ENCODE measurements at regions not wholly inside any gene's neighbourhood (a gene's known extent, or its start where the extent isn't known, plus 50 kb on each side); places are given as distances from the start of the nearest gene placed in this dataset.

GRCh38 chr4:148999924-149000323 lies 557.7 kb upstream of the NR3C2 start:
- Histone ChIP-seq H3K36me3 (no peaks in the 10 kb centered on the region), H3K27me3 (no peaks in the 10 kb centered on the region), H3K4me3 (no peak overlapping the region), H3K27ac (no peak overlapping the region), H3K9me3 (replicated peaks) (no peaks in the 10 kb centered on the region), H3K4me1 (no peaks in the 10 kb centered on the region)
- DNase-seq: no peak

GRCh38 chr4:148998719-148999118 lies 556.5 kb upstream of the NR3C2 start:
- Histone ChIP-seq H3K9me3 (replicated peaks) (no peaks in the 10 kb centered on the region), H3K36me3 (no peaks in the 10 kb centered on the region), H3K4me1 (no peaks in the 10 kb centered on the region), H3K27ac (no peak overlapping the region), H3K4me3 (no peak overlapping the region), H3K27me3 (no peaks in the 10 kb centered on the region)
- peak; percentile 3 to 40 for DNase-seq

GRCh38 chr4:148986951-148987350 lies 544.7 kb upstream of the NR3C2 start:
- Histone ChIP-seq H3K36me3 (no peaks in the 10 kb centered on the region), H3K27me3 (no peaks in the 10 kb centered on the region), H3K27ac (no peak overlapping the region), H3K4me1 (no peaks in the 10 kb centered on the region), H3K9me3 (replicated peaks) (no peaks in the 10 kb centered on the region), H3K4me3 (no peak overlapping the region)
- DNase-seq: no peak

GRCh38 chr4:148984951-148985350 lies 542.7 kb upstream of the NR3C2 start:
- H3K27ac ChIP-seq: no peak overlapping the region
- H3K9me3 ChIP-seq (replicated peaks): no peaks in the 10 kb centered on the region
- H3K36me3 ChIP-seq: no peaks in the 10 kb centered on the region
- no peaks in the 10 kb centered on the region for H3K27me3 ChIP-seq
- DNase-seq: no peak
- no peak overlapping the region for H3K4me3 ChIP-seq
- no peaks in the 10 kb centered on the region for H3K4me1 ChIP-seq

GRCh38 chr4:148982200-148982599 lies 540.0 kb upstream of the NR3C2 start:
- Histone ChIP-seq H3K27ac (no peak overlapping the region), H3K4me3 (no peak overlapping the region), H3K4me1 (no peaks in the 10 kb centered on the region), H3K9me3 (replicated peaks) (no peaks in the 10 kb centered on the region), H3K27me3 (no peaks in the 10 kb centered on the region), H3K36me3 (no peaks in the 10 kb centered on the region)
- no peak for DNase-seq

- no peak overlapping the region for H3K4me3 ChIP-seq
- H3K9me3 ChIP-seq (replicated peaks): no peaks in the 10 kb centered on the region
- no peak overlapping the region for H3K27ac ChIP-seq
- no peaks in the 10 kb centered on the region for H3K27me3 ChIP-seq
- no peaks in the 10 kb centered on the region for H3K36me3 ChIP-seq
- H3K4me1 ChIP-seq: no peaks in the 10 kb centered on the region
- no peak for DNase-seq
Measured at GRCh38 chr4:148980782-148981480, 538.7 kb upstream of the NR3C2 start.

GRCh38 chr4:148978301-148978700 lies 536.1 kb upstream of the NR3C2 start:
- H3K9me3 ChIP-seq (replicated peaks): no peaks in the 10 kb centered on the region
- no peaks in the 10 kb centered on the region for H3K27me3 ChIP-seq
- DNase-seq: no peak
- H3K4me3 ChIP-seq: no peak overlapping the region
- no peak overlapping the region for H3K27ac ChIP-seq
- H3K36me3 ChIP-seq: no peaks in the 10 kb centered on the region
- H3K4me1 ChIP-seq: no peaks in the 10 kb centered on the region

GRCh38 chr4:148975464-148975863 lies 533.2 kb upstream of the NR3C2 start:
- Histone ChIP-seq H3K9me3 (replicated peaks) (no peaks in the 10 kb centered on the region), H3K4me3 (no peak overlapping the region), H3K27me3 (no peaks in the 10 kb centered on the region), H3K27ac (no peak overlapping the region), H3K4me1 (no peaks in the 10 kb centered on the region), H3K36me3 (no peaks in the 10 kb centered on the region)
- no peak for DNase-seq

- Histone ChIP-seq H3K27ac (no peak overlapping the region), H3K9me3 (replicated peaks) (no peaks in the 10 kb centered on the region), H3K36me3 (no peaks in the 10 kb centered on the region), H3K4me3 (no peak overlapping the region), H3K27me3 (no peaks in the 10 kb centered on the region), H3K4me1 (no peaks in the 10 kb centered on the region)
- DNase-seq: no peak
Measured at GRCh38 chr4:148965080-148965479, 522.9 kb upstream of the NR3C2 start.

GRCh38 chr4:148964456-148964855 lies 522.2 kb upstream of the NR3C2 start:
- no peak for DNase-seq
- Histone ChIP-seq H3K4me1 (no peaks in the 10 kb centered on the region), H3K36me3 (no peaks in the 10 kb centered on the region), H3K27ac (no peak overlapping the region), H3K4me3 (no peak overlapping the region), H3K9me3 (replicated peaks) (no peaks in the 10 kb centered on the region), H3K27me3 (no peaks in the 10 kb centered on the region)

GRCh38 chr4:148962539-148963290 lies 520.5 kb upstream of the NR3C2 start:
- no peak for DNase-seq
- no peak overlapping the region for H3K27ac ChIP-seq
- H3K4me1 ChIP-seq: no peaks in the 10 kb centered on the region
- no peaks in the 10 kb centered on the region for H3K9me3 ChIP-seq (replicated peaks)
- no peaks in the 10 kb centered on the region for H3K27me3 ChIP-seq
- H3K4me3 ChIP-seq: no peak overlapping the region
- H3K36me3 ChIP-seq: no peaks in the 10 kb centered on the region

GRCh38 chr4:148961526-148961925 lies 519.3 kb upstream of the NR3C2 start:
- Histone ChIP-seq H3K9me3 (replicated peaks) (no peaks in the 10 kb centered on the region), H3K27me3 (no peaks in the 10 kb centered on the region), H3K27ac (no peak overlapping the region)

GRCh38 chr4:148958317-148958716 lies 516.1 kb upstream of the NR3C2 start:
- no peak for DNase-seq
- H3K36me3 ChIP-seq: no peaks in the 10 kb centered on the region
- no peaks in the 10 kb centered on the region for H3K27me3 ChIP-seq
- H3K4me1 ChIP-seq: no peaks in the 10 kb centered on the region
- no peak overlapping the region for H3K27ac ChIP-seq
- H3K4me3 ChIP-seq: no peak overlapping the region
- no peaks in the 10 kb centered on the region for H3K9me3 ChIP-seq (replicated peaks)

More at GRCh38 chr4:148961526-148961925, 519.3 kb upstream of the NR3C2 start:
- H3K36me3 ChIP-seq: no peaks in the 10 kb centered on the region
- DNase-seq: no peak
- H3K4me3 ChIP-seq: no peak overlapping the region
- H3K4me1 ChIP-seq: no peaks in the 10 kb centered on the region

- Histone ChIP-seq H3K27ac (no peak overlapping the region), H3K9me3 (replicated peaks) (no peaks in the 10 kb centered on the region), H3K36me3 (no peaks in the 10 kb centered on the region), H3K27me3 (no peaks in the 10 kb centered on the region), H3K4me3 (no peak overlapping the region), H3K4me1 (no peaks in the 10 kb centered on the region)
- no peak for DNase-seq
Measured at GRCh38 chr4:148955564-148956297, 513.5 kb upstream of the NR3C2 start.

- H3K4me1 ChIP-seq: no peaks in the 10 kb centered on the region
- H3K27ac ChIP-seq: no peak overlapping the region
- no peaks in the 10 kb centered on the region for H3K36me3 ChIP-seq
- H3K9me3 ChIP-seq (replicated peaks): no peaks in the 10 kb centered on the region
- H3K27me3 ChIP-seq: no peaks in the 10 kb centered on the region
- no peak for DNase-seq
- H3K4me3 ChIP-seq: no peak overlapping the region
Measured at GRCh38 chr4:148954011-148954749, 512.0 kb upstream of the NR3C2 start.
